ENCODE measurements at regions not wholly inside any gene's neighbourhood (a gene's known extent, or its start where the extent isn't known, plus 50 kb on each side); places are given as distances from the start of the nearest gene placed in this dataset.

GRCh38 chr3:144822671-144823070 lies 851.0 kb downstream of the DIPK2A start:
- Histone ChIP-seq H3K27me3 (ENCODE audit: insufficient read depth, low read depth, low read length) (no peaks in the 10 kb centered on the region), H4K20me1 (ENCODE audit: insufficient read depth) (no peaks in the 10 kb centered on the region), H3K4me2 (ENCODE audit: low read length) (no peak overlapping the region), H3K36me3 (ENCODE audit: insufficient read depth, low read length) (no peaks in the 10 kb centered on the region), H3K9me3 (ENCODE audit: low read length) (no peaks in the 10 kb centered on the region), H3K9me2 (ENCODE audit: insufficient read depth, low read length) (no peaks in the 10 kb centered on the region), H3K79me2 (replicated peaks; ENCODE audit: insufficient read depth, low read length) (no peaks in the 10 kb centered on the region), H3K4me3 (ENCODE audit: low read length) (no peak overlapping the region), H2AFZ (ENCODE audit: low read depth, low read length) (no peak overlapping the region), H3K9ac (ENCODE audit: low read length) (no peak overlapping the region), H3K27ac (ENCODE audit: low read length) (no peak overlapping the region), H3F3A (ENCODE audit: insufficient read depth, low read length, poor library complexity, severe bottlenecking) (no peaks in the 10 kb centered on the region)
- no peak for TF ChIP-seq REST (IDR thresholded peaks at IDR 0.05; ENCODE audit: borderline replicate concordance)
- TF ChIP-seq CTCF (IDR thresholded peaks at IDR 0.05; ENCODE audit: poor library complexity, severe bottlenecking), result no peak
- no peak for TF ChIP-seq MXI1 (conservative IDR thresholded peaks at IDR 0.05; ENCODE audit: poor library complexity, severe bottlenecking)
- TF ChIP-seq EZH2 (IDR thresholded peaks at IDR 0.05; ENCODE audit: borderline replicate concordance, insufficient read depth, low read length, poor library complexity, severe bottlenecking), result no peak
- no peak for TF ChIP-seq RAD21 (conservative IDR thresholded peaks at IDR 0.05)
- no peak for TF ChIP-seq EP300 (conservative IDR thresholded peaks at IDR 0.05; ENCODE audit: poor library complexity, severe bottlenecking)
- no peak for TF ChIP-seq SMC3 (conservative IDR thresholded peaks at IDR 0.05; ENCODE audit: poor library complexity)
- no peak for TF ChIP-seq POLR2AphosphoS5 (IDR thresholded peaks at IDR 0.05)
- TF ChIP-seq TAF1 (IDR thresholded peaks at IDR 0.05; ENCODE audit: low read depth), result no peak

GRCh38 chr3:144831955-144832716 lies 860.5 kb downstream of the DIPK2A start:
- no peaks in the 10 kb centered on the region for H3K79me2 ChIP-seq (replicated peaks; ENCODE audit: insufficient read depth, low read length)
- no peaks in the 10 kb centered on the region for H3K9me2 ChIP-seq (ENCODE audit: insufficient read depth, low read length)
- H3K4me3 ChIP-seq (ENCODE audit: low read length), result no peak overlapping the region
- H3F3A ChIP-seq (ENCODE audit: insufficient read depth, low read length, poor library complexity, severe bottlenecking), result no peaks in the 10 kb centered on the region
- no peak overlapping the region for H3K4me2 ChIP-seq (ENCODE audit: low read length)
- no peaks in the 10 kb centered on the region for H4K20me1 ChIP-seq (ENCODE audit: insufficient read depth)
- no peak overlapping the region for H3K9ac ChIP-seq (ENCODE audit: low read length)
- H3K9me3 ChIP-seq (ENCODE audit: low read length), result no peaks in the 10 kb centered on the region
- H3K36me3 ChIP-seq (ENCODE audit: insufficient read depth, low read length), result no peaks in the 10 kb centered on the region
- no peak overlapping the region for H3K27ac ChIP-seq (ENCODE audit: low read length)
- H3K27me3 ChIP-seq (ENCODE audit: insufficient read depth, low read depth, low read length), result no peaks in the 10 kb centered on the region
- no peak overlapping the region for H2AFZ ChIP-seq (ENCODE audit: low read depth, low read length)
- no peak for TF ChIP-seq SMC3 (conservative IDR thresholded peaks at IDR 0.05; ENCODE audit: poor library complexity)
